DMS153 treated with DMSO at 0.1 percent for 48 hours (cell line): ENCODE measurements at regions not wholly inside any gene's neighbourhood (a gene's known extent, or its start where the extent isn't known, plus 50 kb on each side); places are given as distances from the start of the nearest gene placed in this dataset.

Experiments
- DNase-seq: peaks from one replicate; lab custom pipeline; 2025; ENCODE audit not compliant: unreplicated experiment; lab: John Stamatoyannopoulos, UW

DNA sequence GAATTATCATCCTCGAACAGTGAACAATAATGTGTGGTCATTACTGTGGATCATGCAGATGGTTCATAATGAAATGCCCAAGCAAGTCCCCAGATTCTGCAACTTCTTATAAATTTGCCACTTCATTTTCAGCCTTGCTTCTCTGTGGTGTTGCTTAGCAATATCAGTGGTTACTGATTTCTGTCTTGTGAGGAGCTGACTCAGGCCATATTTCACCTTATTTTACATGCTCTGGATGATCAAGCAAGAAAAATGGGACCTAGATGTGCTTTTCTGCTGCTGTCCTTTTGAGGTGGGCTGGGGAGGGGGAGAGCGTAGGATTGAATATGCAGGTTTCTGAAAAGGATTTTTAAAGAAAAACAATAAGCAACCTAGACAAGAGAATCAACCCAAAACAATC lies 188.3 kb downstream of the SLC24A2 start:
- DNase-seq, result no peak

GRCh38 chr9:19598722-19599121 lies 189.9 kb downstream of the ACER2 start:
- DNase-seq, result no peak

DNA sequence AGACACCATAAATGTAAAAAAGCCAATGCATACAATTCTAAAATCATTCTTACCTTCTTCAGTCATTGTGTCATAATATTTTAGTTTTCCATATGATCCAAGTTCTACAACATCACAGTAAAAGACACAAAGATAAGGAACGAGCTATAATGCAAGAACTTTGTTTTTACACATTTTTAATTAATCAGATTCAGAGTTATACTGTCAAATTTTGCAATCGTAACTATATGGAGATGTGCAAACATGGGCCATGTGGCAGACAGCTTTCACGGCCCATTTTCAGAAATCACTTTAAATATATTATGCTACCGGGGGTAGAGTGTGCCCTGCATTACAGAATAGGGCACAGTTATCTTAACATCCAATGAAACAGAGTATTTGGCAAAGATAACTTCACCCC lies 188.4 kb downstream of the ACER2 start:
- DNase-seq, result no peak

- no peak for DNase-seq
Measured at GRCh38 chr9:19595003-19595402, 186.2 kb downstream of the ACER2 start.

DNA sequence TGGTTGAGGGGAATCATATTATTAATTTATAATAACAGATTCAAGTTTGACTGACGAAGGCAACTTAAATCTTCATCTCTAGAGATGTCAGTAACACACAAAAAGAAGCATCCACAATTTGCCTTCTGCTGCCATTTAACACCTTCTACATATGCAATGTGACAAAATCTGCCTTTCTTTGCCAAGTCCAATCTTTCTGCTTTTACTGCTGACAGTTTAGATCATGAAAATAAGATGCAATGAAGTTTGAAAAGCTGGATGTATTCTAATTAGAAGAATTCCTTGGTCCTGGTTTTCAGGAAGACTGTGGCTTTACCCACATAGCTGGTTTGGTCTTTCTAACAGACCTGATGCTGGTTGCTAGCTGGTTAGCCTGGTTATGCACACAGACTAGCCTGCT lies 178.9 kb downstream of the ACER2 start:
- DNase-seq, result no peak

DNA sequence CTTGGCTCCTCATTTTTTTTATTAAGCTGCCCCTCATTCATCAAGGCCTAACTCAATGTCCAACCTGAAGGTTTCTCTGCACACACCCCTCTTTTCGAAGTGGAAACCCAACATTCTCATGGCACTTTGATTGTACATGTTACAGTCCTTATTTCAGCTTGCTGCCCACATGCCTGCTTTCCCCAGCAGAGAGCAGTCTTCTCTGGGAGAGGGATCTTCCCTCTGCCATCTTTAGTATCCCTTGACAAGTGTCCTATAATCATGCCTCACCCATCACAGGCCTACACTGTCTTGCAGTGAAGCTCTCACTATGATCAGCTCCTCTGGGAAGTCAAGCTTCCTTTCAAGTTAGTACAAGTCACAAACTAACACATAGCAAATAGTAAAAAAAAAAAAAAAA lies 175.1 kb downstream of the ACER2 start:
- DNase-seq, result no peak

DNA sequence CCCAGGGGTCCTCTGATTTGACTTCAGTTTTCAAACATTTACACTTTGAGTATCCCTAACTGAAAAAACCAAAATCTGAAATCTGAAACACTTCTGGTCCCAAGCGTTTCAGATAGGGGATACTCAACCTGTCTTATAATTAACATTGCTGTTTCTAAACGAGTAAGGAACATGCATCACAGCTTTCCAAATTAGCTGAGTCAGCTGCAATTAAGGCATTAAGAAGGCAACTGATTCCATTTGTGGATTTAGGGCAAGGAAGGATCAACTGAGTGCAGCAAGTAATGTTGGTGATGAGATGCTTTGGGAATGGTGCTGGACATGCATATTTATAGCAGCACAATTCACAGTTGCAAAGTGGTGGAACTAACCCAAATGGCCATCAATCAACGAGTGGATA lies 168.6 kb downstream of the ACER2 start:
- no peak for DNase-seq

- no peak for DNase-seq
Measured at GRCh38 chr9:19568946-19569345, 160.1 kb downstream of the ACER2 start.

- DNase-seq, result no peak
Measured at GRCh38 chr9:19564396-19565061, 155.7 kb downstream of the ACER2 start.

GRCh38 chr9:19555214-19555613 lies 146.4 kb downstream of the ACER2 start:
- DNase-seq, result no peak

GRCh38 chr9:19554529-19554928 lies 145.7 kb downstream of the ACER2 start:
- DNase-seq, result no peak

DNA sequence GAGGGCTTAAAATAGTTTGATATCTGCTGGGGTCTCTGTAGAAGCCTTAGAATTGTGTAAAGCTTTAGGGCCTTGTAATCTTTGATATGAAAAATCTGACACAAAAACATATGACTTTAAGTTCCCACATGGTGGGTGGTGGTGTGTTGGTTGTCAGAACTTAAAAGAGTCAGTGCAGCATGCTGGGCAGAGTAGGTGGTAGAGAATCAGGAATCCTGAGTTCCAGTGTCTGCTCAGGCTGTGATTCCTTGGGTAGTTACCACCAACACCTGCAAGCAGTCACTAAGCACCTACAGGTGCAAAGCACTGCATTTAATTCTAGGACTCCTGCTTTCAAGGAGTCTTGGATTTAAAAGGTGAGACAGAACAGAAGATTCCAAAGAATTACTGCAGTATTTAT lies 144.6 kb downstream of the ACER2 start:
- no peak for DNase-seq

- DNase-seq, result no peak
Measured at GRCh38 chr9:19552282-19553105, 143.7 kb downstream of the ACER2 start.

DNA sequence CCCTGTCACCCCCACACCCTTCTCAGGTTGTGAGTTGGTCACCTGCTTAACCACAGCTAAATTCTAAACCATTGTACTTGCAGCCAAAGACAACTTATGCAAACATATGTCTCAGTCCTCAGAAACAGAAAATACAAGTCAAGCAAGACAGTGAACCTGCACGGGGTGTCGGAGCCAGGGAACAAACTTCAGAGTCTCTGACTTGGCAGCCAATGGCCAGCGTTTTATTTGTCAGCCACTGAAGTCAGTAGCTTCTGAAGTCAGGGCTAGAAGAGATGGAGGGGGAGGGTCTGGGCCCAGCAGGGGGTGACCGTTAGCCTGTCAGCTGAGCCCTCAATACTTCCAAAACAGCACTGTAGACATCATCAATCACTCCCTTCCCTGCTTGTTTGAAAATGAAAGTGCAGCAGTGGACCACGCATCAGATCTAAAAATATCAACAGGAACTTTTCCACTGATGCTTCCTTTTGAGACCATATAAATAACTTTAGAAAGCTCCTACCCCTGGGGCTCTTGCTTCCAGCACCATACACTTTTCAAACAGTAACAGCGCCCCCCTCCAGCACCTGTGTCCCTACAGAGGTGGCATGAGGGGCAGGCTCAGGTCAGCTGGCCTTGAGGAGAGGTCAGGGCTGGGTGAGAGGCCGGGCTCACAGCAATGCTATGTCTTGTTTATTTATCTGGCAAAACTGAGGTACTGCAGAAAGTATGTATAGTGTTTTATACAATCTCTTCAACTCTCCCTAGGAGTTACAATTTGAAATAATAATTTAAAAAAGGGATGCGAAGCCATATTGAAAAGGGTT lies 142.5 kb downstream of the ACER2 start:
- no peak for DNase-seq

DNA sequence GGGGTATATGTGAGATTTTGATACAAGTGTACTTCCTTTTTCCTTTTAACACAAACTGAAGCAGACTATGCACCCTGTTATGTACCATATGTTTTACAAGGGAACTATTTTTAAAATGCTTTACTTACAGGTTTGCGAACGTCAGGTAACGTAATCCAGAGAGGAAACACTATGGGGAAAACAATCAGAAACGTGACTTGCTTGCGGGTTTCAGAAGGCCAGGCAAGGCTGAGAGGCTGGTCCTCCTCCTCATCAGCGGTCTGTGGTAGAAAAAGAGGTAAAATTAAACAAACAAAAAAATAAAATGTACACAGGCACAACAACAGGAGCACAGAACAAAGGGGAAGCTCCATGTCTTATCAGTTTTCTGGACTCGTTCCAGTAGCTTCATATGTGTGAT lies 141.2 kb downstream of the ACER2 start:
- DNase-seq, result no peak

DNA sequence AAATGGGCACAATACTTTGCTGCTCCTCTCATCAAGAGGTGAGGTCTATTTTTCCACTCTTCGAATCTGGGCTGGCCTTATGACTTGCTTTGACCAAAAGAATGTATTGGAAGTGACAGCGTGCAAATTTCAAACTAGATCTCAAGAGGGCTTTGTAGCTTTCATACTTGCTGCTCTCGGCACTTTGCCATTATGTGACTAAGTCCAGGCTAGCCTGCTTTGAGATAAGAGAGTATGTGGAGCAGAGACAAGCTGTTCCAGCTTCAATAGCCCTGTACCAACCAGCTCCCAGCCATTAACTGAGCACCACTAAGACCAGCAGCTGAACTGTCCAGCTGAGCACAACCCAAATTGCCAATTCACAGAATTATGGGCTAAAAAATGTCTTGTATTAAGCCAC lies 124.6 kb downstream of the ACER2 start:
- no peak for DNase-seq

GRCh38 chr9:19527663-19528062 lies 118.9 kb downstream of the ACER2 start:
- no peak for DNase-seq

GRCh38 chr9:19522558-19522957 lies 113.7 kb downstream of the ACER2 start:
- DNase-seq, result no peak

GRCh38 chr9:19521205-19521604 lies 112.4 kb downstream of the ACER2 start:
- DNase-seq, result no peak

GRCh38 chr9:19517202-19517942 lies 108.6 kb downstream of the ACER2 start:
- no peak for DNase-seq

GRCh38 chr9:19516348-19516747 lies 107.5 kb downstream of the ACER2 start:
- DNase-seq, result no peak
